Erythroblast (primary cell): ENCODE measurements at regions not wholly inside any gene's neighbourhood (a gene's known extent, or its start where the extent isn't known, plus 50 kb on each side); places are given as distances from the start of the nearest gene placed in this dataset.

Experiments used
- GATA1 ChIP-seq: IDR thresholded peaks from 2 replicates; pipeline ENCODE4 v1.6.1; 2011; ENCODE audit warnings: low read depth, mild to moderate bottlenecking, control low read depth, low read length, moderate library complexity
- POLR2A ChIP-seq: IDR thresholded peaks from 2 replicates; pipeline ENCODE4 v1.6.1; 2011; ENCODE audit warnings: mild to moderate bottlenecking, low read length

DNA sequence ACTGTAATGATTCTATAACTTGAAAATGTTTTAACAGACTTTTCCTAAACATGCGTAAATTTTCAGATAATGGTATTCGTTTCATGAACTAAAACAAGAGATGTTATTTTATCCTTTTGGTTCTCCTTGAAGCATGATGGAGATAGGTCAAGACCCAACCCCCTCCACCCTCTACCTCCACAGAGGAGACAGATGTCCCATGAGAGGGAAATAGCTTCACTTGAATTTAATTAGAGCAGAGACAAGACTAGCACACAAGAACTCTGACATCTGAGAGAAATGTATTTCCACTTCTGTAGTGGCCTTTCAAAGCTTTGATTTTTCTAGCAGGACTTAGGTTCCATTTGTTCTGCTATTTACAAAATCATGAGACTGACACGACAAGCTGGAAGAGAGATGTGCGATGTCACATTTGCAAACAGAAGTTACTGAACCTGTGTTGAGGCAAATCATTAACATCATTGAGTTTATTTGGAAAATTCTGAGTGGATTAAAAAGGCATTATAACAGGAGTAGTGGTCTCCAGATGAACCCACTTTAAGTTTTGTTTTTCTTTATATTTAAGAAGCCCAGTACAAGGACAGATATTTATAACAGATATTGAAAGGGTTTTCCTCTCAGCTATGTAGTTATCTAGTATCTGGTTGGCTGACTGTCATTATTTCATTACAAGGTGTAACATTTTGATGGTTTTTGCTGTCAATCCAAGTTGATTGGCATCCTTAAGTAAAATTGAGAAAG lies 276.2 kb downstream of the ASXL3 start:
- TF ChIP-seq POLR2A (no peak), GATA1 (no peak)
